SK-N-SH treated with all-trans-retinoic acid at 6 μM for 48 hours (cell line): ENCODE measurements at regions not wholly inside any gene's neighbourhood (a gene's known extent, or its start where the extent isn't known, plus 50 kb on each side); places are given as distances from the start of the nearest gene placed in this dataset.

Experiments used
- ATAC-seq: fragments of 200-7000 bp; cut with Tn5 transposase; 3 replicates; pipeline ENCODE4 v1.9.1; 2020; ENCODE audit warnings: mild to moderate bottlenecking, moderate library complexity
- ARNTL ChIP-seq: fragments of 450-650 bp; formaldehyde crosslinking; IDR thresholded peaks from 2 replicates; pipeline ENCODE4 v1.5.0; 2020; ENCODE audit warnings: low read depth, mild to moderate bottlenecking, moderate library complexity, borderline replicate concordance
- BACH2 ChIP-seq: fragments of 250-450 bp; sonication (Bioruptor Pico); IDR thresholded peaks from 2 replicates; pipeline ENCODE4 v1.9.0; 2021; ENCODE audit warnings: mild to moderate bottlenecking, borderline replicate concordance
- CSRNP3 ChIP-seq: fragments of 250-450 bp; sonication (Bioruptor Pico); IDR thresholded peaks from 2 replicates; pipeline ENCODE4 v1.5.1; 2021; ENCODE audit warnings: mild to moderate bottlenecking, moderate library complexity
- ESRRG ChIP-seq: fragments of 250-450 bp; sonication (Bioruptor Pico); IDR thresholded peaks from 2 replicates; pipeline ENCODE4 v1.6.1; 2021; ENCODE audit warnings: mild to moderate bottlenecking
- GLIS3 ChIP-seq: fragments of 250-450 bp; sonication (Bioruptor Pico); IDR thresholded peaks from 2 replicates; pipeline ENCODE4 v1.5.0; 2020; ENCODE audit warnings: mild to moderate bottlenecking, moderate library complexity
- ISL1 ChIP-seq: fragments of 250-450 bp; sonication (Bioruptor Pico); IDR thresholded peaks from 2 replicates; pipeline ENCODE4 v2.1.2; 2022; ENCODE audit warnings: mild to moderate bottlenecking, moderate library complexity
- OSR1 ChIP-seq: fragments of 250-450 bp; sonication (Bioruptor Pico); IDR thresholded peaks from 2 replicates; pipeline ENCODE4 v1.8.0; 2022; ENCODE audit warnings: moderate library complexity, mild to moderate bottlenecking, inconsistent platforms
- PATZ1 ChIP-seq: fragments of 250-450 bp; sonication (Bioruptor Pico); IDR thresholded peaks from 2 replicates; pipeline ENCODE4 v1.8.0; 2020; ENCODE audit warnings: mild to moderate bottlenecking, moderate library complexity, borderline replicate concordance
- PPARA ChIP-seq: fragments of 250-450 bp; sonication (Bioruptor Pico); IDR thresholded peaks from 2 replicates; pipeline ENCODE4 v1.5.0; 2020; ENCODE audit warnings: mild to moderate bottlenecking, borderline replicate concordance
- RARB ChIP-seq: fragments of 250-450 bp; sonication (Bioruptor Pico); IDR thresholded peaks from 2 replicates; pipeline ENCODE4 v1.8.0; 2021; ENCODE audit warnings: mild to moderate bottlenecking, moderate library complexity
- SNAI2 ChIP-seq: fragments of 250-450 bp; sonication (Bioruptor Pico); IDR thresholded peaks from 2 replicates; pipeline ENCODE4 v1.5.0; 2020; ENCODE audit warnings: mild to moderate bottlenecking, moderate library complexity
- TCF4 ChIP-seq: fragments of 250-450 bp; sonication (Bioruptor Pico); IDR thresholded peaks from 2 replicates; pipeline ENCODE4 v1.8.0; 2021; ENCODE audit warnings: mild to moderate bottlenecking, moderate library complexity, borderline replicate concordance
- TOX ChIP-seq: fragments of 250-450 bp; sonication (Bioruptor Pico); IDR thresholded peaks from 2 replicates; pipeline ENCODE4 v1.8.0; 2021; ENCODE audit warnings: mild to moderate bottlenecking, moderate library complexity, borderline replicate concordance
- ZC3H10 ChIP-seq: fragments of 250-450 bp; sonication (Bioruptor Pico); IDR thresholded peaks from 2 replicates; pipeline ENCODE4 v1.5.1; 2021; ENCODE audit warnings: mild to moderate bottlenecking, moderate library complexity
- ZFP3 ChIP-seq: fragments of 250-450 bp; sonication (Bioruptor Pico); IDR thresholded peaks from 2 replicates; pipeline ENCODE4 v1.5.0; 2020; ENCODE audit warnings: mild to moderate bottlenecking, moderate library complexity
- ZFP30 ChIP-seq: fragments of 450-650 bp; formaldehyde crosslinking; IDR thresholded peaks from 2 replicates; pipeline ENCODE4 v1.5.0; 2022; ENCODE audit warnings: mild to moderate bottlenecking, moderate library complexity
- ZNF565 ChIP-seq: fragments of 450-650 bp; formaldehyde crosslinking; conservative IDR thresholded peaks from 2 replicates; pipeline ENCODE4 v1.5.0; 2020; ENCODE audit warnings: low read depth, mild to moderate bottlenecking, moderate library complexity
- ZNF70 ChIP-seq: fragments of 450-650 bp; formaldehyde crosslinking; IDR thresholded peaks from 2 replicates; pipeline ENCODE4 v1.5.0; 2020; ENCODE audit warnings: mild to moderate bottlenecking, moderate library complexity
- ZNF8 ChIP-seq: fragments of 450-650 bp; formaldehyde crosslinking; IDR thresholded peaks from 2 replicates; pipeline ENCODE4 v1.5.0; 2020; ENCODE audit warnings: mild to moderate bottlenecking, moderate library complexity
- TF ChIP-seq, protein P1 (sequence below): fragments of 250-450 bp; sonication (Bioruptor Pico); IDR thresholded peaks from 2 replicates; pipeline ENCODE4 v1.8.0; 2021; ENCODE audit warnings: low read depth, mild to moderate bottlenecking, moderate library complexity, borderline replicate concordance
- TF ChIP-seq, protein P2 (sequence below): fragments of 250-450 bp; sonication (Bioruptor Pico); IDR thresholded peaks from 2 replicates; pipeline ENCODE4 v1.5.0; 2020; ENCODE audit warnings: mild to moderate bottlenecking, moderate library complexity

- peak; percentile 46 for ATAC-seq
- TF ChIP-seq ESRRG, result no peak
- TF ChIP-seq, protein P1, sequence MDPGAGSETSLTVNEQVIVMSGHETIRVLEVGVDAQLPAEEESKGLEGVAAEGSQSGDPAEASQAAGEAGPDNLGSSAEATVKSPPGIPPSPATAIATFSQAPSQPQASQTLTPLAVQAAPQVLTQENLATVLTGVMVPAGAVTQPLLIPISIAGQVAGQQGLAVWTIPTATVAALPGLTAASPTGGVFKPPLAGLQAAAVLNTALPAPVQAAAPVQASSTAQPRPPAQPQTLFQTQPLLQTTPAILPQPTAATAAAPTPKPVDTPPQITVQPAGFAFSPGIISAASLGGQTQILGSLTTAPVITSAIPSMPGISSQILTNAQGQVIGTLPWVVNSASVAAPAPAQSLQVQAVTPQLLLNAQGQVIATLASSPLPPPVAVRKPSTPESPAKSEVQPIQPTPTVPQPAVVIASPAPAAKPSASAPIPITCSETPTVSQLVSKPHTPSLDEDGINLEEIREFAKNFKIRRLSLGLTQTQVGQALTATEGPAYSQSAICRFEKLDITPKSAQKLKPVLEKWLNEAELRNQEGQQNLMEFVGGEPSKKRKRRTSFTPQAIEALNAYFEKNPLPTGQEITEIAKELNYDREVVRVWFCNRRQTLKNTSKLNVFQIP (CRISPR knock-in tag), result no peak
- TF ChIP-seq, protein P2, sequence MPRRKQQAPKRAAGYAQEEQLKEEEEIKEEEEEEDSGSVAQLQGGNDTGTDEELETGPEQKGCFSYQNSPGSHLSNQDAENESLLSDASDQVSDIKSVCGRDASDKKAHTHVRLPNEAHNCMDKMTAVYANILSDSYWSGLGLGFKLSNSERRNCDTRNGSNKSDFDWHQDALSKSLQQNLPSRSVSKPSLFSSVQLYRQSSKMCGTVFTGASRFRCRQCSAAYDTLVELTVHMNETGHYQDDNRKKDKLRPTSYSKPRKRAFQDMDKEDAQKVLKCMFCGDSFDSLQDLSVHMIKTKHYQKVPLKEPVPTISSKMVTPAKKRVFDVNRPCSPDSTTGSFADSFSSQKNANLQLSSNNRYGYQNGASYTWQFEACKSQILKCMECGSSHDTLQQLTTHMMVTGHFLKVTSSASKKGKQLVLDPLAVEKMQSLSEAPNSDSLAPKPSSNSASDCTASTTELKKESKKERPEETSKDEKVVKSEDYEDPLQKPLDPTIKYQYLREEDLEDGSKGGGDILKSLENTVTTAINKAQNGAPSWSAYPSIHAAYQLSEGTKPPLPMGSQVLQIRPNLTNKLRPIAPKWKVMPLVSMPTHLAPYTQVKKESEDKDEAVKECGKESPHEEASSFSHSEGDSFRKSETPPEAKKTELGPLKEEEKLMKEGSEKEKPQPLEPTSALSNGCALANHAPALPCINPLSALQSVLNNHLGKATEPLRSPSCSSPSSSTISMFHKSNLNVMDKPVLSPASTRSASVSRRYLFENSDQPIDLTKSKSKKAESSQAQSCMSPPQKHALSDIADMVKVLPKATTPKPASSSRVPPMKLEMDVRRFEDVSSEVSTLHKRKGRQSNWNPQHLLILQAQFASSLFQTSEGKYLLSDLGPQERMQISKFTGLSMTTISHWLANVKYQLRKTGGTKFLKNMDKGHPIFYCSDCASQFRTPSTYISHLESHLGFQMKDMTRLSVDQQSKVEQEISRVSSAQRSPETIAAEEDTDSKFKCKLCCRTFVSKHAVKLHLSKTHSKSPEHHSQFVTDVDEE, result no peak
- no peak for TF ChIP-seq OSR1 (CRISPR knock-in tag)
These were observed 639.7 kb upstream of the USP24 start for GRCh38 chr1:55854911-55855310.

DNA sequence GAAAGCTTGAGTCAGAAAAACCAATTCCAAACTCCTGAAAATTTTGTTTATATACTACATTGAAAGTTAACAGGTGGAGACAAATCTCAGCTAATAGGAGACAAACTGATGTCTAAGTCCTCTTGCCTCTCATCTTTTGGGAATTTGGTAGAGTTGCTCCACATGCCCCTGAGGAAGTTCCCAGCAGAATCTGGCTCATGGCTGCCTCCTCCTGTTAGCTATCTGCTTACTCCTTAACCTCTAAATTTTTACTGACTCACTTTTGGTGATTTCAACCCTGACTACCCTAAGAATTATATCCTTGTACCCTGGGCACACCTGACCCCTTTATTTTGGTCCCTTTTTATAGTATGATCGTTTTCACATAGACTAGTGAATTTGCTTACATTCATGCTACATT is 633.7 kb upstream of the USP24 start:
- peak; percentile 58; the same call in 2 of the 3 replicates for ATAC-seq
- TF ChIP-seq ARNTL (CRISPR knock-in tag) (no peak), OSR1 (CRISPR knock-in tag) (no peak), ZFP30 (CRISPR knock-in tag) (no peak), SNAI2 (CRISPR knock-in tag) (no peak), RARB (CRISPR knock-in tag) (no peak), TOX (CRISPR knock-in tag) (no peak), ISL1 (CRISPR knock-in tag) (no peak), ZC3H10 (CRISPR knock-in tag) (no peak), ZNF565 (CRISPR knock-in tag) (no peak), CSRNP3 (CRISPR knock-in tag) (no peak), ZNF8 (CRISPR knock-in tag) (no peak), PATZ1 (CRISPR knock-in tag) (no peak), ESRRG (no peak), ZNF70 (CRISPR knock-in tag) (no peak), ZFP3 (CRISPR knock-in tag) (no peak), BACH2 (CRISPR knock-in tag) (no peak), TCF4 (CRISPR knock-in tag) (no peak), GLIS3 (no peak), PPARA (no peak)

GRCh38 chr1:55846051-55846450 is 630.9 kb upstream of the USP24 start:
- ATAC-seq, result no peak
- no peak for TF ChIP-seq CSRNP3 (CRISPR knock-in tag)

DNA sequence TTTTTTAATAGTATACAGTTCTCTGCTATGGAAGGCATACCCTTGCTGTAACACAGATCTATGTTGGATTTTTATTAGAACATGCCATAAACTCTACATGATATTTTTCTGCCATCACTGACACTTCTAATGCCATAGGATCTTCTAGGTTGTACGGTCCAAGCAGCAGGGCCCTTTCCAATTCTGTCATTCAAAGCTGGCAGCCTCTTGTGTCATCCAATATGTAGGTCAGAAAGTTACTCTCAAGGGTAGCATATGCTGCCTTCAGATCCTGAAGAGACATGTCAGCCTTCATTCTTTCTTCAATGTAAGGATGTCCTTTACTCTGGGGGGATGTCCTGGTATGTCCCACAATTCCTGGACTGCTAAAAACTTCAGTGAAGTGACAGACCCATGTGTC is 629.2 kb upstream of the USP24 start:
- ATAC-seq, result no peak

More for the DNA sequence above, 629.2 kb upstream of the USP24 start:
- no peak for TF ChIP-seq ZFP3 (CRISPR knock-in tag)
- no peak for TF ChIP-seq OSR1 (CRISPR knock-in tag)
- no peak for TF ChIP-seq ESRRG
- TF ChIP-seq TCF4 (CRISPR knock-in tag), result no peak
- TF ChIP-seq, protein P2, result no peak
- TF ChIP-seq ARNTL (CRISPR knock-in tag), result no peak
